ENCODE measurements at regions not wholly inside any gene's neighbourhood (a gene's known extent, or its start where the extent isn't known, plus 50 kb on each side); places are given as distances from the start of the nearest gene placed in this dataset.

DNA sequence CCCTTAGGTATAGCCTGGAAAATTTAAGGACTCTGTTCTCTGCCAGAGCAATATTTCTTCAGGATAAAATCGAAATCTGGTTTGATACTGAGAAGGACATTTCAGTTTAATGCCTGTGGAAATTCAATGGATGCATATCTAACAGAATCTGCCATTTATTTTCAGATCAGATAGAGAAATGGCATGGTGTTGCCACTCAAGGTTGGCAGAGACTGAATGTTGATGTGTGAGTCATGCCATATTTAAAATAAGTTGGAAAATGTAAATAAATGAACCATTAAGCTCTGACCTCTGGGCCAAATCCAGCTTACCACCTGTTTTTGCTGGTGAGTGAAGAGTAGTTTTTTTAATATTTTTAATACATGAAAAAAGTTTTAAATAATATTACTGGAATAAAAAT lies 594.6 kb downstream of the DOK5 start:
- TF ChIP-seq, protein P1, sequence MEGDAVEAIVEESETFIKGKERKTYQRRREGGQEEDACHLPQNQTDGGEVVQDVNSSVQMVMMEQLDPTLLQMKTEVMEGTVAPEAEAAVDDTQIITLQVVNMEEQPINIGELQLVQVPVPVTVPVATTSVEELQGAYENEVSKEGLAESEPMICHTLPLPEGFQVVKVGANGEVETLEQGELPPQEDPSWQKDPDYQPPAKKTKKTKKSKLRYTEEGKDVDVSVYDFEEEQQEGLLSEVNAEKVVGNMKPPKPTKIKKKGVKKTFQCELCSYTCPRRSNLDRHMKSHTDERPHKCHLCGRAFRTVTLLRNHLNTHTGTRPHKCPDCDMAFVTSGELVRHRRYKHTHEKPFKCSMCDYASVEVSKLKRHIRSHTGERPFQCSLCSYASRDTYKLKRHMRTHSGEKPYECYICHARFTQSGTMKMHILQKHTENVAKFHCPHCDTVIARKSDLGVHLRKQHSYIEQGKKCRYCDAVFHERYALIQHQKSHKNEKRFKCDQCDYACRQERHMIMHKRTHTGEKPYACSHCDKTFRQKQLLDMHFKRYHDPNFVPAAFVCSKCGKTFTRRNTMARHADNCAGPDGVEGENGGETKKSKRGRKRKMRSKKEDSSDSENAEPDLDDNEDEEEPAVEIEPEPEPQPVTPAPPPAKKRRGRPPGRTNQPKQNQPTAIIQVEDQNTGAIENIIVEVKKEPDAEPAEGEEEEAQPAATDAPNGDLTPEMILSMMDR (IDR thresholded peaks at IDR 0.05), result no peak
- TF ChIP-seq POLR2AphosphoS5 (IDR thresholded peaks at IDR 0.05) (no peak), EP300 (IDR thresholded peaks at IDR 0.05) (no peak)

Measured in esophagus muscularis mucosa (tissue), 4 donors.